ENCODE measurements at regions not wholly inside any gene's neighbourhood (a gene's known extent, or its start where the extent isn't known, plus 50 kb on each side); places are given as distances from the start of the nearest gene placed in this dataset.

GRCh38 chr2:2642906-2643890 is 312.1 kb upstream of the MYT1L start:
- no peak for DNase-seq (ENCODE audit: low read depth)

- no peak for DNase-seq (ENCODE audit: low read depth)
These were observed 310.7 kb upstream of the MYT1L start for GRCh38 chr2:2641541-2642410.

DNA sequence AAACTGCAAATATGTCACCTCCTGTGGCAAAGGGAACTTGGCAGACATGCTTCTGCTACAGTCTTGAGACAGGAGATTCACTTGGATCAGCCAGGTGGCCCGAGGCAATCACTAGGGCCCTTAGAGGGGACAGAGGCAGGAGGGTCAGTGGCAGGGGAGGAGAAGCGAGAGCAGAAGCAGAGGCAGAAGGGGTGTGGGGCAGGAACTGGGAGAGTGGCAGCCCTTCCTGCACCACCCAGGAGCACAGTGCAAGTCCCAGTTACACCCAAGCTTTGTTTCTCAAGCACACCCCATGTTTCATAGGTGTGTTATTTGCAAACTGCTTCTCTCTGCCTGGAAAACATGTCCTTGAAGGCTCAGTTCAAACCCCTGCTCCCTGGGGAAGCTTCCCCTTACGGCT is 309.7 kb upstream of the MYT1L start:
- DNase-seq (ENCODE audit: low read depth) = no peak

GRCh38 chr2:2640371-2640770 is 309.3 kb upstream of the MYT1L start:
- no peak for DNase-seq (ENCODE audit: low read depth)

DNA sequence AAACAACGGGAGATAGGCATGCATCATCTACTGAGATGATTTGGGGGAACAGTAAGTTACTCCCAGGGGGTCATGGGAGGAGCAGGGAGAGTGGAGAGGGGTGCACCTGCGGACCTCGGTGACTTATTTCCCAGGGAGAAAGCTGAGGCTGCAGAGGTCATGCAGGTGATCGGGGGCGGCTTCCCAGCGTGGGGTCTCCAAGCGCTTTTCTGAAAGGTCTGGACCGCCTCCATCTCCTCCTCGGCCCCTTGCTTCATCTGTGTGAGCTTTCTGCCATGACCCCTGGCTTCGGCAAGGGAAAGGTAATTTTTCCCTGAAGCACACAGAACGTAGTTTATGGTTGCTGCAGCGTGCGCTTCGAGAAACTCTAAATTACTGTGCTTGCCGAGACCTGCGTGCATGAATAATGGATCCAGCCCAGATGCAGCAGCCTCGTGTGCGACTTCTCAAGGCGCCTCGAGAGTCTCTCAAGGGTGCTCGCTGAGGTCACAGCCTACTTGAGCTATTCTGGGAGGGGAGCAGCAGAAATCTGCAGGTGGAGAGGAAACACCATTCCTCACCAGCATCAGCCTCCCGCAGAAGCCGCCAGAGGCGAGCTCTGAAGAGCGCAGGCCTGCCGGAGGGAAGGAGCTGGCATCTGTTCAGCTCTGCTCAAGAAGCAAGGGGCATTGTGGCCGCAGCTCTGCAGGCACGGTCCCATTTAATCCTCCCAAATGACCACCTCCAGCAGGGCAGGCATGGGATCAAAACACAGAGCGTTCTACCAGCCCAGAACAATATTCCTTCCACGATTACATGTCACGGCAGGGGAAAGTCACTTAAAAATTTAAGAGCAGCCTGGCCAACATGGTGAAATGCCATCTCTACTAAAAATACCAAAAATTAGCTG is 308.4 kb upstream of the MYT1L start:
- DNase-seq (ENCODE audit: low read depth) = no peak

DNA sequence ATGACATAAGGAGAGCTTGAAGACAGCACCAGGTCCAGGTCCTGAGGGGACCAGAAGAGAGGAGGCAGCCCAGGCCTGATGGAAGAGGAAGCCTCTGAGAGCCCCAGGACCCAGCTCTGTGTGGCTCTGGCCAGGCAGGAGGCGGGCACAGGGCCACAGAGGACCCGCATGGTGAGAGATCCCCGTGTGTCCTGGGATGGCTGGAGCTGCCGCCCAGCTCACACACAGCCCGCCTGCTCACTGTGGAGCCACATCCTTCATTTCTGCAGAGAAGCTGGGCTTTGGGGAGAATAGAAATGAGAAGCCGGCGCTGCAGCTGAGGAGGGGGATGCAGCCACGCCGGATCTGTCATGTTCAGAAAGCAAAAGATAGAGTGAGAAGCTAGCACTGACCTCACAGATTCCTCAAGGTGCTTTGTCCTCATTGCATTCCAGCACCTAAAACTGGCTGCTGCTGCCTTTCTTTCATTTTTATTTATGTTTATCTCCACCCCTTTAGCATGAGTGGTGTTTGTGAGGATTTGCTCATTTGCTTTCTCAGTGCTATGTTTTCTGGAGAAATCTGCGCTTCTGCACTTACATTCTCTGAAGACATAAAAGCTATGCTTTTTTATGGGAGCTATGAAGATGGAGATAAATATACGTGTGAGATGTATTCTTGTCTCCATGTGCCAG is 307.6 kb upstream of the MYT1L start:
- DNase-seq (ENCODE audit: low read depth) = no peak

GRCh38 chr2:2636813-2637212 is 305.7 kb upstream of the MYT1L start:
- DNase-seq (ENCODE audit: low read depth) = no peak

- DNase-seq (ENCODE audit: low read depth) = no peak
These were observed 304.0 kb upstream of the MYT1L start for GRCh38 chr2:2635025-2635528.

DNA sequence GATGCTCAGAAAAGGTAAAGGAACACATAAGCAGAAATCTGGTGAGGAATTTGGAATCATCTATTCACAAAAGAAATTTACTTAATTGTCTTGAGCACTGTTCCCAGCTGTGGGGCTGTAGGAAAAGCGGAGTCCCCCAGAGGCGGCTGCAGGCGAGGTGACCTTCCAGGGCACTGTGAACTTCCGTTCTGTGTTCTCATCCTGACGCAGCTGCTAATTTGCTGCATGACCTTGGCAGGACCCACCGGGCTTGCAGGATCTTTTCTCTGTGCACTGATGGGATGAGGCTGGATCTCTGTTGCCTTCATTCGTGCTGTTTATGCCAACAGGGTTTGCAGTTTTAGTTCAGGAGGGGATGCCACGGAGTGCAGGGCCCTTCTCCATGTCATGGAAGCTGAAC is 301.9 kb upstream of the MYT1L start:
- DNase-seq (ENCODE audit: low read depth) = no peak

- no peak for DNase-seq (ENCODE audit: low read depth)
These were observed 292.9 kb upstream of the MYT1L start for GRCh38 chr2:2623939-2624338.

DNA sequence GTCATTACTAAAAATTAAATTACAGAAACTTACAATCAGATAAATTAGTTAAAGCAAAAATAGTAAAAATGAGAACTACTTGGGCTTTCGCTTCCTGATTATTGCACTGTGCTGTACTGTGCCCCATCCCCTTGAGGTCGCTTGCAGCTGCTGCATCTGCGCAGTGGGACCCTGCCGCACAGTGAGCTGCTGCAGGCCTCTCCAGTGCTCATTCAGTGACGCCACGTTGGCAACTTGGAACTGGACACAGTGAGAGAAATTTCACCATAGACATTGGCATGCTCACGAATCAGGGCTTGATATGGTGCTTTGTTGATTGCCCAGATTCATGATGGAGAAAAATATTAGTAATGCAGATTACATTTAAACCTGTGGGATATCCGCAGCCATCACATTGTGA is 290.8 kb upstream of the MYT1L start:
- no peak for DNase-seq (ENCODE audit: low read depth)

- DNase-seq (ENCODE audit: low read depth) = no peak
These were observed 289.5 kb upstream of the MYT1L start for GRCh38 chr2:2620604-2621003.

GRCh38 chr2:2619995-2620394 is 288.9 kb upstream of the MYT1L start:
- DNase-seq (ENCODE audit: low read depth) = no peak

DNA sequence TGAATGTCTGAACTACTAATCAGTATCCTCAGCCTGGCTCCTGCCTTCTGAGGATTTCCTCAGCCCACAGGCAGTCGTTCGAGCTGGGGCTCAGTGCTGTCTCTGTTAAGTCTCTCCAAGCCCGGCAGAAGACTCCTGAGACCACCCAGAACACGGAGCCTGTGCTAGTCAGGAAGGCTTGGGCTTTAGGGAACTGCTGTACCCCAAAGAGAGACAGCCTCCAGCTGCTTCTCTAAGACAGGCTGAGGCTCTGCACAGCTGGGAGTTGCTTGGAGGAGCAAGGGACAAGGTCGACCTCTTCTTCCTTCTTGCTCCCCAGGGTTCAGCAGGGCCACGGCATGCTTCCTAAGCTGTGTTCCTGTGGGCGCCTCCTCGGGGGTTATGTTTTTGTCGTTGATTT is 283.4 kb upstream of the MYT1L start:
- DNase-seq (ENCODE audit: low read depth) = no peak

DNA sequence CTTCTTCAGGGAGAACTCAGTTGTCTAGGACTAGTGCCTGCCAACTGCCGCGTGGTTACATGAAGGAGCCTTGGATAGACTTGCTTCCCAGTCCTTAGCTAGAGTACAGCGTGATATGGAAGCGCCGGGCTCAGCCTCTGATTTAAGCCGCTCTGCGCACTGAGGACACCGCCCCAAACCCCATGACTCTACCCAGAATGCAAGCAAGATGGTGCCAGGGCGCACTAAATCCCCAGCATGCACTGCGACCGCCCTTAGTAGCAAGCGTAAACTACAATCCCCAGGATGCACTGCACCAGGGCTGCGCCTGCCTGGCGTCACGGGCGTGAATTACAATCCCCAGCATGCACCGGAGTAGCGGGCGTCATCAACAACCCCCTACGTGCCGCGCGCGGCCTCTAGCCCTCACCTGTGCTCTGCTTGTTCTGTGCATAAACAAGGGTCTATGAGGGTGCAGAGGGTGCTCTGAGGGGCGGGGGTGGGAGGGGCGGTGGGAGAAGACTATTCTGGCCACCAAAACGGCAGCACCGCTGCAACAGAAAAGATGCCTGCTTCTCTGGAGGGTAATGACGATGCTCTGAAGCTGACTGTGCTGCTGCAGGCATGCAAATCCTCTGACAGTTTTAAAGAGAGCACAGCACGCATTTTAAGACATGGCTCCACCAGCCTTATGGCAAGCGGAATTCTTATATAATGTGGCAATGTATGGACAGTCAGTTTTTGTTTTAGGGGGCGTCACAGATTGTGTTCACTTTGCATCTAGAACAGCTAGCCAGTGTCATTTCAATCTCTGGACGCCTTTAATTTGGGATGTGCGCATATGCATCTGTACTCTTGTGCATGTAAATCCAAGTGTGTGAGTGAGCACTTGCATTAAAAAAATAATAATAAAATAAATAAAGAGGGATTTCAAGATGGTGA is 282.5 kb upstream of the MYT1L start:
- peak; percentile 58 for DNase-seq (ENCODE audit: low read depth)

- DNase-seq (ENCODE audit: low read depth) = no peak
These were observed 279.7 kb upstream of the MYT1L start for GRCh38 chr2:2610751-2611150.

- no peak for DNase-seq (ENCODE audit: low read depth)
These were observed 269.3 kb upstream of the MYT1L start for GRCh38 chr2:2600366-2600765.

DNA sequence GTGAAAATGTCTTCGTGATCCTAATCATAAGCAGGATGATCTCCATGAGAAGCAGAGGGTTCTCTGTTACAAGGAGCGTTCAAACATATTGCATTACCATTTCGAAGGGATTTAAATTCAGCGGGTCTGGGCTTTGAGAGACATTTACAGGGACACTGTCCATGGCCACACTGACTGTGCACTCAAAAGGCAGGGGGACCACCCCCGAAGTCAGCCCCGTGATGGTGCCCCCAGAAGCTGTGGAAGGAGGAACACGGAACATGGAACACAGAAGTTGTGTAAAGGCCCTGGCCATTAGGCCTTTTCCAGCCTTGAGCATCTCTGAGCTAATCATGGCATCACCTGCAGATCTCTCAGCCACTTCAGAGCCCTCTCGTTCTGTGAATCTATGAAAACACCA is 268.4 kb upstream of the MYT1L start:
- DNase-seq (ENCODE audit: low read depth) = no peak

GRCh38 chr2:2597712-2598111 is 266.6 kb upstream of the MYT1L start:
- DNase-seq (ENCODE audit: low read depth) = no peak

GRCh38 chr2:2591542-2591940 is 260.5 kb upstream of the MYT1L start:
- no peak for DNase-seq (ENCODE audit: low read depth)
